ENCODE measurements at regions not wholly inside any gene's neighbourhood (a gene's known extent, or its start where the extent isn't known, plus 50 kb on each side); places are given as distances from the start of the nearest gene placed in this dataset.

DNA sequence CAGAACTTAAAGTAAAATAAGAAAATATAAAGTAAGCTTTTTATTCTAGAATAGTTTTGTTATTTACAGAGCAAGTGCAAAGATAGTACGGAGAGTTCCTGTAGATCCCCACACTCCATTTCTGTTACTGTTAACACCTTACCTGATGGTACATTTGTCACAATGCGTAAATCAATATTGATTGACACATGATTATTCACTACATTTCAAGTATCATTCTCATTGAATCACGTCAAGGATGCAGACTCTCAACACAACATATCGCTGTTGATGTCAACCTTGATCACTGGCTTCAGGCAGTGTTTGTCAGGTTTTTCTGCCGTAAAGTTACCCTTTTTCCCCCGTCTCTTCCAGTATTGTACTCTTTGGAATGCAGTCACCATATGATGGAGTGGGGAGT lies 64.2 kb upstream of the WSCD1 start:
- POLR2A ChIA-PET: no interaction called here
- DNase-seq (no peak), ATAC-seq (no peak)
- Mint-ChIP-seq H3K4me1 (no peaks in the 10 kb centered on the region), H3K27ac (no peak overlapping the region), H3K4me3 (no peak overlapping the region), H3K9me3 (no peaks in the 10 kb centered on the region), H3K27me3 (peaks cover 11 to 54% (median 14%) of the 10 kb centered on the region in 5 donors), H3K36me3 (no peaks in the 10 kb centered on the region)

DNA sequence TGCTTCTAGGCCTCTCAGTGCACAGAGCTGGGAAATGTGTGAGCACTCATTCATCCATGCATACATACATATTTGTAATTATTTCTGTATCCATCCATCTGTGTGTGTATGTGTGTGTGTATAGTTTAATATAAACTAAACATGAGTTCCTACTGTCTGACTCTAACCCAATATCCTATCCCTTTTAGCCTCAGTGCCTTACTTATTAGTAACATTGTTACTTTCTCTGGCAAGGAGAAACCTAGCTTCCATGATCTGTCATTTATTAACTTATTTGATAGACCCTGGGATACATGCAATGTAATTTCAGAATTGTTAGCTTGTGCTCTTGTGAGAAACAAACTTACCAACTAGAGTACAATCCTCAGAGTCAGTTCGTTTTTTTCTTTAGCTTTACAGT lies 59.0 kb upstream of the WSCD1 start:
- Mint-ChIP-seq H3K4me1 (no peaks in the 10 kb centered on the region), H3K27ac (no peak overlapping the region), H3K27me3 (peaks cover 8 to 70% (median 33%) of the 10 kb centered on the region in 5 donors), H3K4me3 (no peak overlapping the region), H3K9me3 (no peaks in the 10 kb centered on the region), H3K36me3 (no peaks in the 10 kb centered on the region)
- POLR2A ChIA-PET: no interaction called here
- ATAC-seq (no peak), DNase-seq (no peak)

DNA sequence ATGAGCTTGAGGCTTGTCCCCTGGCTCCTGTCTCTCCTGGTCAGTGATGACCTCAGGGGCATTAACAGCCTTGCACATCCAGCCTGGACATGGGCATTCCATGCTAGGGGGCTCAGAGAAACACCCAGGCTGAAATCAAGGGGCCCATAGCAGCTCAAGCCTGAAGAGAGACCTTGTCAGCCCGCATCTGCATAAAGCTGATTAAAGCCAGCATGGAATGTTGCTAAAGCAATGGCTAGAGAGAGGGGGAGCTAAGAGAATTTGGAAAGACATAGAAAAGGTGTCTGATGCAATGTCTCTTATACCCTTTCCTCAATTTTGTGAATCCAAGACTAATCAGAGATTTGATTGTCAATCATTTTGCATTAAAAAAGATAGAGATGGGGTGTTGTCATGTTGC lies 51.4 kb upstream of the WSCD1 start:
- H3K4me1 Mint-ChIP-seq: no peaks in the 10 kb centered on the region
- no peak for DNase-seq
- H3K9me3 Mint-ChIP-seq: no peaks in the 10 kb centered on the region

DNA sequence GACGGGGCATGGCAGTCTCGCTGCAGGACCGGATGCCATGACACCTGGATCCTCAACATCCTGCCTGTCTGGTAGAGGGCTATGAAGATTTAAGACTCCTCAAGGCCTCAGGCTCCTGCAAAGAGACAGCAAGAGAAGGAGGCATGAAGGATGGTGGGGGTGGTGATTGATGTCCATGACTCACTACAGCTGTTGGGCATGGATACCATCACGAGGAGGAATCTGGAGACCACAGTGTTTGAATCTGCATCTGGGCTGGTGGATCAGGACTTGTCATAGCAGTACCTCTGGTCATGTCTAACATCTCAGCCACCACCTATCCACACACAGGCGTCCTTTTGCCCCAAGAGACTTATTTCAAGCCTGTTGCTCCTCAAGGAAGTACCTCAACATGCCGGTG lies 50.2 kb upstream of the WSCD1 start:
- no peak overlapping the region for H3K4me3 Mint-ChIP-seq
- POLR2A ChIA-PET: no interaction called here
- H3K27me3 Mint-ChIP-seq: peaks cover 0 to 31% (median 16%) of the 10 kb centered on the region in 5 donors
- H3K36me3 Mint-ChIP-seq: no peaks in the 10 kb centered on the region
- H3K9me3 Mint-ChIP-seq: no peaks in the 10 kb centered on the region
- no peaks in the 10 kb centered on the region for H3K4me1 Mint-ChIP-seq
- no peak overlapping the region for H3K27ac Mint-ChIP-seq
- no peak for ATAC-seq
- no peak for DNase-seq

More for the DNA sequence above, 51.4 kb upstream of the WSCD1 start:
- no peak overlapping the region for H3K4me3 Mint-ChIP-seq
- peaks cover 0 to 30% (median 20%) of the 10 kb centered on the region in 5 donors for H3K27me3 Mint-ChIP-seq
- POLR2A ChIA-PET: no interaction called here
- H3K27ac Mint-ChIP-seq: no peak overlapping the region
- no peak for ATAC-seq
- no peaks in the 10 kb centered on the region for H3K36me3 Mint-ChIP-seq

DNA sequence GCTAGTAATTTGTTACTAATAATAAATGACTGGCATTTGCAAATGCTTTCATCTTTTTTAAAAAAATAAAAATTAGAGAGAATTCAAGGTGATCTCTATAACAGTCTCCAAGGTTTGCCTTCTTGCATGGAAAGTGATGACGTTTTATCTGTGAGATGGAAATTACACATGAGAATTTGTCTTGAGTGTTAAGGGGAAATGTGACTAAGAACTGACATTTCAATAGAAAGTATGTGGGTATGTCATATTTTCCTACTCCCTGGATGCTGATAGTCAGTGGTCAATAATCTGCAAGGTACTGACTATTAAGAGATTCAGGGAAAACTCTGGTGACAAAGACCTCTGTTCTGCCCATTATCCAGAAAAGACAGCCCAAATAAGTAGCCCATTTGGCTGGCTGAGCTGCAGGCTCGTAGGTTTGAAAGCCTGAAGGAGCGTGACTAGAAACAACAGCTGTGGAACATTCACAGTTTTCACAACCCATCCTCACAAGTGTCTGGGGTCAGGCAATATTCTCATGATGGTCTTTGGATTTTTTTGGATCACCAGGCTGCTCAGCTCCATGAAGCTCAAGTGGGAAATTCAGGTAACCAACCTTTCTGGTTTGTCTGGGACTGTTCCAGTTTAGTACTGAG lies 49.7 kb upstream of the WSCD1 start:
- no peaks in the 10 kb centered on the region for H3K9me3 Mint-ChIP-seq
- H3K4me3 Mint-ChIP-seq: no peak overlapping the region
- DNase-seq (no peak), ATAC-seq (no peak)
- H3K36me3 Mint-ChIP-seq: no peaks in the 10 kb centered on the region
- POLR2A ChIA-PET: no interaction called here
- peaks cover 0 to 36% (median 16%) of the 10 kb centered on the region in 5 donors for H3K27me3 Mint-ChIP-seq
- H3K4me1 Mint-ChIP-seq: no peaks in the 10 kb centered on the region
- no peak overlapping the region for H3K27ac Mint-ChIP-seq

All from naive thymus-derived CD8-positive, alpha-beta T cell (primary cell).